Natural killer cell (primary cell): ENCODE measurements at regions not wholly inside any gene's neighbourhood (a gene's known extent, or its start where the extent isn't known, plus 50 kb on each side); places are given as distances from the start of the nearest gene placed in this dataset.

Source experiments
- ATAC-seq, 3 donors: fragments of 150-1000 bp in 2 of 3; fragments of 200-7000 bp in 1 of 3; cut with Tn5 transposase; 1 replicate in 1 of 3; 2 replicates in 2 of 3; pipeline ENCODE4 v1.10.0; 2021; ENCODE audit warnings: mild to moderate bottlenecking in 2 of 3, moderate library complexity in 2 of 3
- DNase-seq, 2 donors: peaks; one replicate each; pipeline versions ENCODE4 v3.0.0 to v3.0.0-alpha.2; 2013 to 2021; ENCODE audit warnings: mixed read lengths in 1 of 2
- H3K27ac ChIP-seq: one replicate; pipeline ENCODE4 v1.5.1; 2013; ENCODE audit warnings: mild to moderate bottlenecking, low read length
- H3K27me3 ChIP-seq: one replicate; pipeline ENCODE4 v1.6.1; 2013; ENCODE audit warnings: low read length; ENCODE audit not compliant: control insufficient read depth, insufficient read depth
- H3K36me3 ChIP-seq: one replicate; pipeline ENCODE4 v1.6.1; 2013; ENCODE audit warnings: low read length; ENCODE audit not compliant: control insufficient read depth, insufficient read depth
- H3K4me1 ChIP-seq: one replicate; pipeline ENCODE4 v1.6.1; 2013; ENCODE audit warnings: low read length; ENCODE audit not compliant: control insufficient read depth, insufficient read depth
- H3K4me3 ChIP-seq: one replicate; pipeline ENCODE4 v1.5.1; 2013; ENCODE audit warnings: low read length
- H3K9me3 ChIP-seq: one replicate; pipeline ENCODE4 v1.6.1; 2013; ENCODE audit warnings: low read length; ENCODE audit not compliant: control insufficient read depth, insufficient read depth
- H3K27ac Mint-ChIP-seq, 2 donors: one replicate each; pipeline ENCODE4 v1.8.0; 2022; ENCODE audit warnings: mild to moderate bottlenecking in 2 of 2, mixed read lengths in 2 of 2, moderate library complexity in 1 of 2
- H3K27me3 Mint-ChIP-seq, 2 donors: one replicate each; pipeline ENCODE4 v1.8.0; 2022; ENCODE audit warnings: low read depth in 2 of 2, mixed read lengths in 2 of 2
- H3K36me3 Mint-ChIP-seq: one replicate; pipeline ENCODE4 v1.8.0; 2022; ENCODE audit warnings: mixed read lengths
- H3K4me1 Mint-ChIP-seq, 2 donors: one replicate each; pipeline ENCODE4 v1.8.0; 2022; ENCODE audit warnings: mixed read lengths in 2 of 2
- H3K4me3 Mint-ChIP-seq: one replicate; pipeline ENCODE4 v1.8.0; 2022; ENCODE audit warnings: mild to moderate bottlenecking, moderate library complexity, mixed read lengths
- H3K9me3 Mint-ChIP-seq, 2 donors: one replicate each; pipeline ENCODE4 v1.8.0; 2022; ENCODE audit warnings: mixed read lengths in 2 of 2
- WGBS: methylation state at CpG from one replicate; pipeline ENCODE4 v1.1.7; 2013; ENCODE audit warnings: missing lambda C conversion rate; ENCODE audit not compliant: insufficient coverage; 5-methylcytosine and 5-hydroxymethylcytosine counted together
- intact Hi-C: fragments of 100-400 bp; cut with micrococcal nuclease; formaldehyde crosslinking; loops from one replicate; pipeline ENCODE4 v1.14.2; 2022
- TF ChIP-seq, protein P1 (sequence below): fragments of 200-600 bp; IDR thresholded peaks from one replicate; pipeline ENCODE4 v1.8.0; 2022; ENCODE audit warnings: antibody characterized with exemption

- H3K27ac ChIP-seq = no peak overlapping the region
- no peaks in the 10 kb centered on the region for H3K4me1 ChIP-seq
- H3K4me3 ChIP-seq = no peak overlapping the region
- no peak overlapping the region for H3K4me3 Mint-ChIP-seq
- H3K9me3 Mint-ChIP-seq = peaks cover 0 to 2% of the 10 kb centered on the region in 2 donors
- DNase-seq = no peak
- no peaks in the 10 kb centered on the region for H3K9me3 ChIP-seq
- H3K27me3 ChIP-seq = no peaks in the 10 kb centered on the region
- H3K36me3 Mint-ChIP-seq = no peaks in the 10 kb centered on the region
- TF ChIP-seq, protein P1, sequence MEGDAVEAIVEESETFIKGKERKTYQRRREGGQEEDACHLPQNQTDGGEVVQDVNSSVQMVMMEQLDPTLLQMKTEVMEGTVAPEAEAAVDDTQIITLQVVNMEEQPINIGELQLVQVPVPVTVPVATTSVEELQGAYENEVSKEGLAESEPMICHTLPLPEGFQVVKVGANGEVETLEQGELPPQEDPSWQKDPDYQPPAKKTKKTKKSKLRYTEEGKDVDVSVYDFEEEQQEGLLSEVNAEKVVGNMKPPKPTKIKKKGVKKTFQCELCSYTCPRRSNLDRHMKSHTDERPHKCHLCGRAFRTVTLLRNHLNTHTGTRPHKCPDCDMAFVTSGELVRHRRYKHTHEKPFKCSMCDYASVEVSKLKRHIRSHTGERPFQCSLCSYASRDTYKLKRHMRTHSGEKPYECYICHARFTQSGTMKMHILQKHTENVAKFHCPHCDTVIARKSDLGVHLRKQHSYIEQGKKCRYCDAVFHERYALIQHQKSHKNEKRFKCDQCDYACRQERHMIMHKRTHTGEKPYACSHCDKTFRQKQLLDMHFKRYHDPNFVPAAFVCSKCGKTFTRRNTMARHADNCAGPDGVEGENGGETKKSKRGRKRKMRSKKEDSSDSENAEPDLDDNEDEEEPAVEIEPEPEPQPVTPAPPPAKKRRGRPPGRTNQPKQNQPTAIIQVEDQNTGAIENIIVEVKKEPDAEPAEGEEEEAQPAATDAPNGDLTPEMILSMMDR = no peak
- H3K27me3 Mint-ChIP-seq = no peaks in the 10 kb centered on the region
- WGBS = 54% methylated on average over 3 of the region's 3 CpGs
- intact Hi-C loops = no loop called here
- H3K4me1 Mint-ChIP-seq = no peaks in the 10 kb centered on the region
- H3K27ac Mint-ChIP-seq = no peak overlapping the region
- ATAC-seq = no peak
- no peaks in the 10 kb centered on the region for H3K36me3 ChIP-seq
These were observed 174.1 kb downstream of the AHR start for GRCh38 chr7:17472518-17472917.

DNA sequence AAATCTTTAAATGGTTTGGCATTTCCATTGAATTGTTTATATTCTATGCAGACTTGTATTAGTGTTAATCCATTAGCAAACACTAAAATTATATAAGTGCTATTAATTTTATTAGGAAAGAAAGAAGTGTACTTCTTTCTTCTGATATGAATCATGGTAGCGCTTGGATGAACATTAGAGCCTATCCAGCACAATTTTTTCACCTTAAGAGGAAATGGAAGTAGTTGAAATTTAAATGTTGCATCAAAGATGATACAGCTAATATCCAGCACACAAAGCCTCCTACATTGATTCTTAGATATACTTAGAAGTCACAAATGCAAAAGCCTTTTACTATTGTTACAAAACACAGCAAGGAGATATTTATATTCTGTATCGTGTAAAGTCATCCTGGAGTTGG is 174.5 kb downstream of the AHR start:
- Mint-ChIP-seq H3K36me3 (no peaks in the 10 kb centered on the region), H3K9me3 (peaks cover 0 to 2% of the 10 kb centered on the region in 2 donors), H3K27ac (no peak overlapping the region), H3K4me1 (no peaks in the 10 kb centered on the region), H3K27me3 (no peaks in the 10 kb centered on the region), H3K4me3 (no peak overlapping the region)
- Histone ChIP-seq H3K9me3 (no peaks in the 10 kb centered on the region), H3K36me3 (no peaks in the 10 kb centered on the region), H3K27me3 (no peaks in the 10 kb centered on the region), H3K4me3 (no peak overlapping the region), H3K4me1 (no peaks in the 10 kb centered on the region), H3K27ac (no peak overlapping the region)
- WGBS = 76% methylated on average over 1 of the region's 2 CpGs
- intact Hi-C loops = no loop called here
- no peak for ATAC-seq
- TF ChIP-seq, protein P1 = no peak
- no peak for DNase-seq

DNA sequence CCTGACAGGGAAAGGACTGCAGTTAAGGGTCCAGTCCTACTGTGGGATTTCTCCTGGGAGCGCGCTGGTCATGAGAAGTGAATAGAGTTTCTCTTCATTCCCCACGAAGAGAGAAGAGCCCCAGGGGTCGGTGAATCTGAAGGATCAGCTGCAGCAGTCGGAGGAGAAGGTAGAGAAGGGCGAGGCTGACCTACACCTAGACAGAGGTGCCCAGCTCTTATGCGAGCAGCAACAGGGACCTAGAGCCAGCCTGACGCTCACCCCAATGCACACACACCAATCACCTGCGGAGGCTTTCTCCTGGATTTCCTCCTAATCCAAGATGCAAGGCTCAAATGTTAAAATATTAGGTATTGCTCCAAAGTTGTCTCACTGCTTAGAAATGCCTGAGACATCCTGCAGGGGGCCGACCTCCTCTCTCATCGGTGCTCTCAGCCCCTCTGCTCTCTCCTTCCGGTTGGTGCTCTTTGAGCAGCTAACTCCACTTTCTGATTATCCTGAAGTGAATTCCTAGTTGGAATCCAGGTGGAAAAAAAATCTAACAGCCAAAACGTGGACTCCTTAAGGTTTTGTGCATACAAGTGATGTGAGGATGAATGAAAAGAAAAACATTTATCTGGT is 176.4 kb downstream of the AHR start:
- WGBS = 91% methylated on average over 13 of the region's 13 CpGs
- Mint-ChIP-seq H3K27me3 (no peaks in the 10 kb centered on the region), H3K36me3 (no peaks in the 10 kb centered on the region), H3K9me3 (no peaks in the 10 kb centered on the region), H3K27ac (no peak overlapping the region), H3K4me1 (no peaks in the 10 kb centered on the region), H3K4me3 (no peak overlapping the region)
- Histone ChIP-seq H3K4me3 (no peak overlapping the region), H3K4me1 (no peaks in the 10 kb centered on the region), H3K36me3 (no peaks in the 10 kb centered on the region), H3K27ac (no peak overlapping the region), H3K9me3 (no peaks in the 10 kb centered on the region), H3K27me3 (no peaks in the 10 kb centered on the region)
- intact Hi-C loops = no loop called here
- ATAC-seq = no peak
- TF ChIP-seq, protein P1 = no peak
- DNase-seq = no peak

DNA sequence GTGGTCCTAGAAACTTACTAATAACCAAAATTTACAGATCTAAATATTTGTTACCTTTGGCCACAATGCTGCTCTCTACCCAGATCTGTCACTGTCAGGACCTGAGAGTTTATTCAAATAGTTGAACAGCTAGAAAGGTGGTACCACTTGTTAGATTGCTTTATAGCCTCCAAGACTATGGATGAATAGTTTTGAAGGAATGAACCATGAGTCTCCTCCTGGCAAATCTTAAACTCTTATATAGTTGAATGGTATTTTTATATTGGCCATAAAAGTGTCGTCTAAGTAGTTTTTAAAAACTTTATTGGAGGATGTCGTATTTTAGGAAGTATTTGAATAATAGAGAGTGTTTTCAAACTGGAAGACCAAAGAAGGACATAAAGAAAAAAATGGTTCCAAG is 178.7 kb downstream of the AHR start:
- ATAC-seq = no peak
- TF ChIP-seq, protein P1 = no peak

More for the DNA sequence above, 178.7 kb downstream of the AHR start:
- Histone ChIP-seq H3K4me3 (no peak overlapping the region), H3K27ac (no peak overlapping the region), H3K4me1 (no peaks in the 10 kb centered on the region), H3K9me3 (no peaks in the 10 kb centered on the region), H3K27me3 (no peaks in the 10 kb centered on the region), H3K36me3 (no peaks in the 10 kb centered on the region)
- intact Hi-C loops = no loop called here
- Mint-ChIP-seq H3K36me3 (no peaks in the 10 kb centered on the region), H3K9me3 (no peaks in the 10 kb centered on the region), H3K4me1 (no peaks in the 10 kb centered on the region), H3K4me3 (no peak overlapping the region), H3K27me3 (no peaks in the 10 kb centered on the region), H3K27ac (no peak overlapping the region)
- WGBS = 93% methylated on average over 2 of the region's 2 CpGs
- no peak for DNase-seq
